ENCODE measurements at regions not wholly inside any gene's neighbourhood (a gene's known extent, or its start where the extent isn't known, plus 50 kb on each side); places are given as distances from the start of the nearest gene placed in this dataset.

- TF ChIP-seq CTCF (conservative IDR thresholded peaks at IDR 0.05; ENCODE audit: low read depth, low read length): no peak
- TF ChIP-seq EZH2 (IDR thresholded peaks at IDR 0.05; ENCODE audit: borderline replicate concordance, low read depth, low read length, poor library complexity, severe bottlenecking): no peak
Measured at GRCh38 chr5:103623425-103623824, 60.8 kb upstream of the NUDT12 start.

Measured in A673 (cell line).